GM19240 (cell line): ENCODE measurements at regions not wholly inside any gene's neighbourhood (a gene's known extent, or its start where the extent isn't known, plus 50 kb on each side); places are given as distances from the start of the nearest gene placed in this dataset.

Experiments used
- DNase-seq: peaks from one replicate; pipeline ENCODE4 v3.0.0; 2011; ENCODE audit warnings: low spot score; ENCODE audit not compliant: insufficient read length

DNA sequence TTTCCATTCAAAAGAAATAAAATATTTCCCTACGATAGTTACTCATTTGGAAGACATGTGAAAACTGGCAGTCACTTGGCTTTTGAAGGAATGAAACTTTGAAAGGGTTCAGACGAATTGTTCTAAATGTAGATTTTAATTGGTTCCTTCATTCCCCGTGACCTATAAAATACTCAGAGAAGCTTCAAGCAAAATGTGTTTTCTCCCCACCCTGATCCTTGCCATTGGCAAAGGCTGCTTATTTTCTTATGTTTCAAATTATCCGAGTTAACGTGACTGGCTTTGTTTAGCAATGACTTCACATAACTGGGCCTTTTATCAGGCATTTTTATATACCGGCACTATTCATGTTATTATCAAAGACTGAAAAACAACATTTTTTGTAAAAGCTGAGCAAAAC, 204.1 kb upstream of the NEIL3 start:
- no peak for DNase-seq

DNA sequence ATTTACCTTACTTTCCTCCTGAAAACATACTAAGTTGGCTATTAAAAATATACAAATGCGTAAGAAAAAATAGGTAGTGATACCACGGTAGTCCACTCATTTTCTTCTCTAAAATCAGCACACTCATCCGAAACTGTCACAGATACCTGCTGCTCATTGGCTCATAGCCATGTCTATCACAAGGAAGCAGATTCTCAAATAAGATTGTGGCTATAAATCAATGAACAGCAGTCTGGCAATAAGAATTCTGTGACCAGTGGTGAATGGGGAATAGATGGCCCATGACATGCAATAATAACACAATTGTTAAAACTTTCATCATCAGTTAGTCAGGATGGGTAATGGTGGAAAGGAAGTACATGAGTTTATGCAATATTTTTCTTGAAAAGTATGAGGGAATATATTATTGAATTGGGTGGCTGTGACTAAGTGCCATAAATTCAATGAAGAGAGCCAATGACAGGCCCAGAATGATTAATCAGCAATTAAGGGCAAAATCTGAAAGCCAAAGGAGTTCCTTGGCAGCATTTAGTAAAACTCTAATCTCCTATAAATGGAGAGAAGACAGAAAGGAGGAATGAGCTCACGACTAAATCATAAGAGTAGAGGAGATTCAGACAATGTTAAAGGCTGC, 202.3 kb upstream of the NEIL3 start:
- DNase-seq = no peak

DNA sequence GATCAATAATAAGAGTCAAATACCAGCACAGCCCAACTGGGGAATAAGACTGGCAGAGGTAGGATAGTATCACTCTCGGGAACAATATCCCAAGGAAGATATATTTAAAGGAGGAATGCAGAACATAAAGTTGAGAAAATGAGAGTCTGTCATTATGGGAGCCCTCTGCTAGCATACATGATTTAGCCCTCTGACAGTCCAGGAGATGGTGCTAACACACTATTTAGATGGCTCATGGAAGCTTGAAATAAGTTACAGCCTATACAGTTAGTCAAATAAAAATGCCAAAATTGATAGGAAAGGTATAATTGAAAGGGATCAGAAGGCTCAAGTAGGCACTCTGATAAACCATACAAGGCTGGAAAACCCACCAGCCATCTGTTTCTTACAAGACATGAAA, 201.0 kb upstream of the NEIL3 start:
- no peak for DNase-seq

DNA sequence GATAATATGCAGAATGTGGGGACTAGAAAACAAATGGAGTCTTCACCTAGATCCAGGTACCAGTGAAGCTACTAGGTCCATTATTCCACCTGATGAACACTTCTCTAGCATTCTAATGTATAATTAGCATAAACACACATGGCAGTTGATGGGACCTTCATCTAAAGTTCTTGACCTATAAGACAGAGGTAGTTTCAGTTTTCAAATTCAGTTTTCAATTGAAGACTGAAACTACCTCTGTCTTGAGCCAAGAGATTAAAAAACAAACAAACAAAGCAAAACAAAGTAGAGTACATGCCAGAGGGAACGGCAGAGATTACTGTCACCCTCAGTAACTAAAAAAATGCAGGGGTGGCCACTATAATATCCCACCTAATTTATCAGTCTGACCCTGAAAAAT, 199.9 kb upstream of the NEIL3 start:
- no peak for DNase-seq

DNA sequence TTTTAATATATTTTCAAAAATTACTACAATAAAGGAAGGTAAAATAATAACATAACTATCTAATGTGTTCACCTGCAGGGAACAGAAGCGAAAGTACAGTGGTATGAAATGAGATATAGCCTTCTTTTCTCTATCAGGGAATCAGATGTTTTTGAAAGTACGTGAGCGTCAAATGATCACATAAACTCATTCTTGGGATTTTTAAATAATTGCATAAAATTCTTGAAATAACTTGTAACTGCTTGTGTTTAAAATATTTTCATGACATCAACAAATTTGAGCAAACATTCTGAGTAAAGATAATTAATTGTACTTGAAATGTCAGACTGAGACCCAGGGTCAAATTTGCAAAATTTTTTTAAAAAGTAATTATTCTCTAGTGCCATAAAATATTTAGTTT, 193.5 kb upstream of the NEIL3 start:
- no peak for DNase-seq

DNA sequence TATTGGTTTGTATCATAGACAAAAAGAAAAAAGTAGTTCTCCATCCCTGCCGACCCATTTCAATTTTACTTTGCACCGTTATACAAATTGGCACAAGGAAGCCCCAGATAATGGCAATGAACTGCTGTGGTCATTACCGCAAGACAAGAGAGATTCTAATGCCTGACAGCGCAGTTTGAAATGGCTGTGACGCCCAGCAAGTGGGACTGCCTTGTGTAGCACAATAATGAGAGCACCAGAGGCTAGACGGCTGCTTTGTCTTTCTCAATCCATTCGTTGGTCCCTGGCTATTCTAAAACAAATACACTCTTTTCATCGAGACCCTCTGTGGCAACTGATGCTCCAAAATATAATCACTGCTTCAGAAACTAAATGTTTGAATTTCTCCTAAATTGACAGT, 192.4 kb upstream of the NEIL3 start:
- no peak for DNase-seq

DNA sequence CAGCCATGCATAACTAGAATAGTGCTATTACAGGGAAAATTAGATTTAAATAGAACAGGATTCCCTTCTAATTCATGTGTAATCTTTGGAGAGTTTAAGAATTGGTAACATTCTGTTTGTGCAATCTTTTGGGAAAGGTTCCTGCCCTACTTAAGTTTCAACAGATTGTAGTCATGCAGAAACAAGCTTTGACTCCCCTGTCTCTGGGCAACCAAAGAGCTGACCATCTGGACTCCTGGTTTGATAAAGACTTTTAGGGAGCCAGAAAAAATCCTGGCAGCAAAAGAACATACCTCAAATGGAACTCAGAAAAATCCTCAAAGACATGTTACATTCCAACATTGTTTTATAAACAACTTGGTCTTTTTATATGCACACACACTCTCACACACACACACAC, 191.1 kb upstream of the NEIL3 start:
- no peak for DNase-seq

DNA sequence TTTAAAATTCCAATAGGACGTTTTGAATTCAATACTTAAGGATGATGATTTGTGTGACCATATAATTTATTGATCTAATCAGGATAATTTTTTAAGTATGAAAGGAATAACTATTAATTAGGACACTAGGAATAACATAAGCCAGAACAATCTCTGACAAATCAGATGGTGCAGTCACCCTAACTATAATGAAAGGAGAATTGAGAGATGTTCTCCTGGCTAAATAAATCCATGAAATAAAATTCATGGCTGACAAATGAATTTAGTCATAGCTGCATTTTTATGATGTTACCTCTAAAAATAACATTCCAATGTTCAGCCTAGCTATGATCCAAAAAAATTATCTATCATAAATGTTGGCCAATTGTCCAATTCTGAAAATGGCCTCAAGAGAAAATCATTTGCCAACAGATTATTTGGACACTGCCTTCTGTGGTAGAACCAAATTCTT, 190.6 kb upstream of the NEIL3 start:
- no peak for DNase-seq

DNA sequence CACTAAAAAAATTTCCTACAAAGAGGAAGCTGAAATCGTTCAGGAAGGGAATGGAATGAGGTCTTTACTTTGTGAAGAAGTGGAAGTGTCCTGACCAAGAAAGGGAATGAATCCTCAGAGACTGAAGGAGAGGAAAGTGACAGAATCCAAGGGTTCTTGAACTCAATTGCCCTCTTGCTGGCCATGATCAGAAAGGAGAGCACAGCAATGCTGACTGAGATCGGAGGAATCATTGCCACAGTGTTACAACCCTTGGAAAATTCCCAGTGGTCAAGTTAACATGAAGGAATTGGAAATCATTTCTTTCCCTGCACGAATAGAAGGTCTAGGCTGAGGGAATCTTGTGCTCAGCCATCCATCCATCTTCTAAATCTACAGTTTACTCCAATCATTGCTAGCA, 190.0 kb upstream of the NEIL3 start:
- DNase-seq = no peak

DNA sequence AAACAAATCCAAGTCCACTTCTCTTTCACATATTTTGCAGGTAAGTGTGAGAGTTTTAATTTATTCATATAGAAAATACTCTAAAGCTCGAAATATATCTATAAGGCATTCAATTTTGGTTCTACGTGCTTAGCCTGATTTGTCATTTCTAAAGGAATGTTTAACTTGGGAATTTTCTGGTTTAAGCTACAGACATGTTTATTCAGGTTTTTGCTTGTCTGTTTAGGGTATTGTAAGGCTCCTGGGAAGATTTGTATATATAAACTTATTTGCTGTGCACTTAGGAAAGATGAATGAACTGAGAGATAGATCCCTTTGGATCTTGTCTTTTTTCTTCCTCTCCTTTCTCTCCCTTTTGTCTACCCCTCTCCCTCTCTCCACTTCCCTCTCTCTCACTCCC, 185.9 kb upstream of the NEIL3 start:
- DNase-seq = no peak

DNA sequence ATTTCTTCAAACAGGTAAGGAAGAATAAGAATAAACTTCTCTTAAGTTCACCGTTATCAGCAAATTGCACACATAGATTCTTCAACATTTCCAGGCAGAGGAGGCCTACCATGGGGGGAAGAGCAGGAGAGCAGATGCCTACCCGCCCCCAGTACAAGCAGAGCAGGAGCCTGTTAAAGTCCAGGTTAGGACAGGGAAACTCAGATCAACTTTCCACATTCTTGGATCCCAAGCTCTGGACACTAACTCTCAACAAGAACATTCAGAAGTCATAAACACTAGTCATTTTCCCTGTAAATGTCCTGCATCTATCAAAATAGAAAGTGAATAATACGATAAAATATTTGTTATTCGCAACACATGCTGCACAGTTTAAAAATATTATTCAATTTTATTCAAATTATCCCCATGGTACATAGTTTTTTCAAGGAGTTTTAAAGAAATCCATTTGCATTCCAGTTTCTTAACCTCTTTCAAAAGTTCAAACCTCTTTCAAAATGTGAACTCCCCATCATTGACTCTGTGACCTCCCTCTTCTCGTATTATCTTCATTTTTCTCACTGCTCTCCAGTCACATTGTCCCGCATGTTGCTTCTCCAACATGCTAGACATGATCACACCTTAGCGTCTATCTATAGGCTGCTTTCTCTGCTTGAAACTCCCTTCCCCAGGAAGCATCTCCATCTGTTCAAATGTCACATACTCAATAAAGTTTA, 185.2 kb upstream of the NEIL3 start:
- no peak for DNase-seq

DNA sequence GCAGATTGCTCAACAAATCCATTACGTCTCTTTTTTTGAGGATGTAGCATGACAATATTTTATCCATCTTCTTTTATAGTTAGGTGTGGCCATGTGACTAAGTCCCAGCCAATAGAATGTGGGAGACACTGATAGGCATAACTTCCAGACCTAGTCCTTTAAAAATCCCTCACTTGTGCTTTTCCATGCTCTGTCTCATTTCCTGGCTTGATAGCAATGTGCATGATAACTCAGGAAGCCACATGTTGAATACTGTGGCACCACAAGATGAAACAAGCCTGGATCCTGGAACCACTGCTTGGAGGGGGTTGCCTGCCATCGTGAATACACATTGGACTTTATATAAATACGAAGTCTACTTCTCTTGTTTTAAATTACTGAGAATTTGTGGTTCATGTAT, 184.0 kb upstream of the NEIL3 start:
- DNase-seq = no peak

DNA sequence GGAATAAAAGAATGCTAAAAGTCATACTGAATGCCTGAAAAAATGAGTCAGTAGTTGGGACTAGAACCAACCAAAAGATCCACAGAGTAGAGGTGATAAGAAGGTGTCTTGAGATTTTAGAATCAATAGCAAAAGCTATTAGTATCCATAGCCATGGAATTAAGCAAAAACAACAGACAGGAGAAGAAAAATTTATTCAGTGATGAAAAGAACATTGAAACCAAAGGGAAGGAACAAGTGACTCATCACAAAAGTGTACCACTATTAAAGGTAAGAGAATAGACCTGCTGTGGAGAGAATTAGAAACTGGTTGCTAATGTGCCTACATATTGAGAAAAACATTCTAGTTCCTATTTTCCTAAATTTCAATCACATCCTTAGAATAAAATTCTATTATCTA, 182.0 kb upstream of the NEIL3 start:
- no peak for DNase-seq

DNA sequence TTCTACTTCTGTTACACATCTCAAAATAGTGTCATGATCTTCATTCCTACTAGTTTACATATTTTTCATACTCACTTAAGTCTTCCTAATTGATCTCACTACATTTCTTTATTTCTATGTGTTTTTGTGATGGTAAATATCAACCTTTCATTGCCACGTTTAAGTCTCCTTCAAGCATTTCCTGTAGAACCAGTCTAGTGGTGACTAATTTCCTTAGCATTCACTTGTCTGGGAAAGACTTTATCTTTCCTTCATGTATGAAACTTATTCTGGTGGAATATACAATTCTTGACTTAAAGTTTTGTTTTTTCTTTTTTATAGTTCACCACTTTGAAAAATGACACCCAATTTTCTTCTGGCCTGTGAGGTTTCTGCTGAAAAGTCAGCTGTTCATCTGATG, 181.4 kb upstream of the NEIL3 start:
- DNase-seq = no peak

DNA sequence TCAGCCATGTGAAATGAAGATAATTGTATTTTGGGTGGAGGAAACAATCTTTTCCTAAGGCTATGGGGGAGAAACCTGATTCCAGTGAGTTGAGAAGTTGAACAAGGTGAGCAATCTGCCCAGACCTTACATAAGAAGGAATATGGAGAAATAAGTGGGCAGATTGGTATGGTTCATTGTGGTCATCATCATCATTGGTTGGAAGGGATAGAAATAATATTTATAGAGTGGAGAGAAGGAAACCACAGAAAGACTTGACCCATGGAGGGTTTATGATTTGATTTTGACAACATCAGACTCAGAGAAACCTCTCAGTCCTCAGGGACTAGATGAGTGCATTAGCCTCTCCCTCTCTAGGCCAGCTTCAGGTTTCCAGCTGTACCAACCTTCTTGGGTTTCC, 177.9 kb upstream of the NEIL3 start:
- DNase-seq = no peak

DNA sequence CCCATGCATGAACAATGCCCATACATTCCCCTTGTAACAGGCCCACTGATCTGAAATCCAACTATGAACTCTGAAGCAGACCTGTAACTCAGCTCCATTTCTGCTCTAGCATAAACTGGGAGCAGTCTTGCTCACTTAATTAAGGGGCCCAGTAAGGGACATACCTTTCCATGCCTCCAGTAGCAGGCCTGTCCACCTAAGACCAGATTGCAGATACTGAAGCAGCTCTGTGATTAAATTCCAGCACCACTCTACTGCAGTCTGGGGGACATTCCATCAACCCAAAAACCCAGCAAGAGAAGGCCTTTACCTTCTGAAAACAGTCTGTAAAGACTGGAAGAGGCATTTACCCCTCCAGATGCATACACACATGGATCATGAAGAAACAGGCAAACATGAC, 162.0 kb upstream of the NEIL3 start:
- no peak for DNase-seq

DNA sequence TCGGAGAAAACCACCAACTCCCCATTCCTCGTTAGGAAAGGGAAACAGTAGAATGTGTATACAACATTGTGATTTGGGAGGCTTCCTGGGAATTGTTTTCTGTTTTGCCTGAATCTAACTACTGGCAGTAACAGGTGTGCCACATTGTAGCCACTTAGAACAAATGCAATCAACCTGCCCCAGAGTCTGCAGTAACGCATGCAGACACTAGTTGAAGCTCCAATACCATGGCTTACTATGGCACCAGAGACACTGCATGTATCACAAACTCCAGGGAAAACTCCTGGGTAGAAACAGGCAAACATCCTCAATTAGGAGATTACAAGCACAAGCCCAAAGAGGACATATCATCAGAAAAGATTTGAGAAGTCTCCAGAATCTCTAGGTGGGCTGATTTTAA, 154.2 kb upstream of the NEIL3 start:
- no peak for DNase-seq

DNA sequence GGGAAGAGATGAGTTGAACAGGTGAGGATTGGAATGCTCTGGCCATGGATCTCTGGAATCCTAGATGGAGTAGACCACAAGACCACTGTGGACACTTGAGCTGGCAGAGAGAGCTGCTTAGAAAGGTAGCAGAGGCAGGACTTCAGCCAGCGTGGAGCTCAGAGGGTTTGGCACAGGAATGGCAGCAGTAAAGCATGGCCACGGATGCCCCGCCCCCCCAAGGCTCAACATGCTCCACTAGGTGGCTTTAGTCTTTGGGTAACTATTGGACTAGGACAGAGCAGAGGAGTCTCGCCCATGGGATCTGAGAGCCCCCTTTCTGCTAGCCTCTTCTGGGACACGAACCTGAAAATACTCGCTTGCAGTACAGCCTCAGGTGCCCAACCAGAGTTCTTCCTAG, 150.1 kb upstream of the NEIL3 start:
- no peak for DNase-seq

DNA sequence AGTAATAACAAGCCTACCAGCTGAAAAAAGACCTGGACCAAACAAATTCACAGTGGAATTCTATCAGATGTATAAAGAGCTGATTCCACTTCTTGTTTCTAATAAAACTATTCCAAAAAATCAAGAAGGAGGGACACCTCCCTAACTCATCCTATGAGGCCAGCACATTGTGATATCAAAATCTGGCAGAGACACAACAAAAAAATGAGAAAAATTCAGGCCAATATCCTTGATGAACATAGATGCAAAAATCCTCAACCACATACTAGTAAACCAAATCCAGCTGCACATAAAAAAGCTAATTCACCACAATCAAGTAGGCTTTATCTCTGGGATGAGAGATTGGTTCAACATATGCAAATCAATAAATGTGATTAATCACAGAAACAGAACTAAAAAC, 147.9 kb upstream of the NEIL3 start:
- no peak for DNase-seq

DNA sequence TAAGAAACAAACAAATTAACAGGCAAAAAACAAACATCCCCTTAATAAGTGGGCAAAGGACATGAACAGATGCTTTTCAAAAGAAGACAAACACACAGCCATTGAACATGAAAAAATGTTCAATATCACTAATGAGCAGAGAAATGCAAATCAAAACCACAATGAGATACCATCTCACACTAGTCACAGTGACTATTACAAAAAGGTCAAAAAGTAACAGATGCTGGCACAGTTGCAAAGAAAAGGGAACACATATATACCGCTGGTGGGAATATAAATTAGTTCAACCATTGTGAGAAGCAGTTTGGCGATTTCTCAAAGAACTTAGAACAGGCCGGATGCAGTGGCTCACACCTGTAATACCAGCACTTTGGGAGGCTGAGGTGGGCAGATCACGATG, 146.1 kb upstream of the NEIL3 start:
- no peak for DNase-seq

DNA sequence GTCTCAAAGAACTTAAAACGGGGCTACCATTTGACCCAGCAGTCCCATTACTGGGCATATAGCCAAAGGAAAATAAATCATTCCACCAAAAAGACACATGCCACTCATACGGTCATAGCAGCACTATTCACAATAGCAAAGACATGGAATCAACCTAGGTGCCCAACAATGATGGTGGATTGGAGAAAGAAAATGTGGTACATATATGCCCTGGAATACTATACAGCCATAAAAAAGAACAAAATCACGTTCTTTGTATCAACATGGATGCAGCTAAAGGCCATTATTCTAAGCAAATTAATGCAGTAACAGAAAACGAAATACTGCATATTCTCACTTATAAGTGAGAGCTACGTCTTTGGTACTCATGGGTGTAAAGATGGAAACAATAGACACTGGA, 138.1 kb upstream of the NEIL3 start:
- DNase-seq = no peak

DNA sequence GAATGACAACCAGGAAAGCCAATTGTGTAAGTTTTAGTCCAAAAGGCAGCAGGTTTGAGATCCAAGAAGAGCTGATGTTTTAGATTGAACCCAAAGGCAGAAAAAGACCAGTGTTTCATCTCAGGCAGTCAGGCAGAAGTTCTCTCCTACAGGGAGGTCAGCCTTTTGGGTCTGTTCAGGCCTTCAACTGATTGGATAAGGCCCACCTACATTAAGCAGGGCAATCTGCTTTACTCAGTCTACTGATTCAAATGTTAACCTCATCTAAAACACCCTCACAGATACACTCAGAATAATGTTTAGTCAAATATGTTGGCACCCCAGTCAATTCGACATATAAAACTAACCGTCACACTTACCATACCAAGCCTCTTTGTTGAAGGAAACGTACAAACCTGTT, 134.2 kb upstream of the NEIL3 start:
- no peak for DNase-seq

DNA sequence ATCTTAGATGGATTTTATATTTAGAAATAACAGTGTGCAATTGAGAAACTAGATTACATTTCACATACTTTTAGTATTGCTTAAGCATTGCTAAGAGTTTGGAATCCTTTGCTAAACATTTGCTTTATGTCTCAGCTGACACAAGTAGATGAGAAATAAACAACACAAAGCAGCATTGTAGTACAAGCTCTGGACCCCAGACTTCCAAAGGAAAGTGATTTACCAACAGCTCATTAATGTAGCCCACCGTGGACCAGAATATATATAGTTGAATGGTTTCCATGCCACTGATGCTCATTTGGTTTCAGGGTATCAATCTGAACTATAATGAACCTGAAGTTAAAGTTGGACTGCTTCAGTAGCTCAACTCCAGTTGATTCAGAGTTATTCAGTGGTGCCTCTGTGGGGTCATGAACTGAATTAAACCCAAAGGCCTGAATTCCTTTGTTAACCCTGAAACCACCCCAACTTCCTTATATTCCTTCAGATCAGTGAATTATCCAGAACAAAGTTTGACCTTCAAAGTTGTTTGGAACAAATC, 132.1 kb upstream of the NEIL3 start:
- DNase-seq = no peak
